Type B pancreatic cell (in vitro differentiated cells): ENCODE measurements at regions not wholly inside any gene's neighbourhood (a gene's known extent, or its start where the extent isn't known, plus 50 kb on each side); places are given as distances from the start of the nearest gene placed in this dataset.

Experiments used
- DNase-seq: peaks from one replicate; pipeline ENCODE4 v3.0.0; 2021; ENCODE audit warnings: mixed read lengths; ENCODE audit not compliant: unreplicated experiment; ENCODE audit errors: extremely low spot score
- H3K27ac Mint-ChIP-seq: 2 replicates; pipeline ENCODE4 v1.8.0; 2021; ENCODE audit warnings: mild to moderate bottlenecking, mixed read lengths
- H3K27me3 Mint-ChIP-seq: 2 replicates; pipeline ENCODE4 v1.8.0; 2021; ENCODE audit warnings: mixed read lengths
- H3K36me3 Mint-ChIP-seq: 2 replicates; pipeline ENCODE4 v1.8.0; 2021; ENCODE audit warnings: mixed read lengths
- H3K4me1 Mint-ChIP-seq: one replicate; pipeline ENCODE4 v1.8.0; 2021; ENCODE audit warnings: mixed read lengths; ENCODE audit not compliant: unreplicated experiment
- H3K4me3 Mint-ChIP-seq: 2 replicates; pipeline ENCODE4 v1.8.0; 2021; ENCODE audit warnings: mild to moderate bottlenecking, mixed read lengths
- H3K9me3 Mint-ChIP-seq: 2 replicates; pipeline ENCODE4 v1.8.0; 2021; ENCODE audit warnings: mixed read lengths
- CTCF ChIP-seq: fragments of 200-600 bp; sonication (generic); conservative IDR thresholded peaks from 2 replicates; pipeline ENCODE4 v1.5.0; 2021; ENCODE audit warnings: antibody characterized with exemption, mild to moderate bottlenecking

DNA sequence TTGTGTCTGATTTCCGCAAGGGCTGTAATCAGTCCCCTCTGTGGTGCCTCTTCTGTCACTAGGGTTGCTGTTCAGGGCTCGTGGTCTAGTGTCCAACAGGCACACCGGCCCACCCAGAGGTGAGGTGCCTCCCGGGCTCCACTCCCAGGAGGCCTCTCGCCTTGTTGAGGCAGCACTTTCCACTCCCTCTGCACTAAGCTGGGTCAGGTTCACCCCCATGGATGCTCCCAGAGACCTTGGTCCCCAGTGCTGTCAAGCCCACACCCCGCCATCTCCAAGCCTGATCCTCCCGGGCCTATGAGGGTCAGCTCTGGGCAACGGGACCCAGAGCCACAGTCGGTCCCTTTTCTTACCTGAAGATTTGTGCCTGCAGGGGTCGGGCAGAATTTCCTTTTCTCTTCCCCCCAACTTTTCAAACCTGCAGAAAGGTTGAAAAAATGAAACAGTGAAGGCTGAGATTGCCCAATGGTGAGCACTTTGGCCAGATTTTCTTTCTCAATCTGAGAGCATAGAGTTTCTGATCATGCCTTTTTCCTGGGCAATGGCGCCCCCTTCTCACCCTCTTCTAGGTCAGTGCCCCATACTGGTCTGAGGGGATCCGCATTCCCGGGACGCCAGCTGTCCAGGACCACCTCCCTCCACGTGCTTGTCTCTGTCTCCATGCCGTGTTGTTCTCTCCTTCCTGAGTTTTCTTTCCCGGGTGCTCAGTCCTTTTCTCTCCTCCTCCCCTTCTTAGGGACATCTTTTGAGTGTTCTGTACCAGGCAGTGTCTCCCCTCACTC lies 148.0 kb downstream of the ASB1 start:
- peaks cover 10% of the 10 kb centered on the region for H3K4me1 Mint-ChIP-seq
- no peak for TF ChIP-seq CTCF
- DNase-seq = no peak
- no peak overlapping the region for H3K27ac Mint-ChIP-seq
- H3K9me3 Mint-ChIP-seq = no peaks in the 10 kb centered on the region
- peaks cover 4% of the 10 kb centered on the region for H3K27me3 Mint-ChIP-seq
- H3K4me3 Mint-ChIP-seq = no peak overlapping the region
- no peaks in the 10 kb centered on the region for H3K36me3 Mint-ChIP-seq

- H3K27ac Mint-ChIP-seq = no peak overlapping the region
- peaks cover 12% of the 10 kb centered on the region for H3K27me3 Mint-ChIP-seq
- no peak overlapping the region for H3K4me3 Mint-ChIP-seq
- peaks cover 10% of the 10 kb centered on the region for H3K4me1 Mint-ChIP-seq
- no peaks in the 10 kb centered on the region for H3K9me3 Mint-ChIP-seq
- no peak for TF ChIP-seq CTCF
- no peaks in the 10 kb centered on the region for H3K36me3 Mint-ChIP-seq
- DNase-seq = no peak
Observed at GRCh38 chr2:238576674-238577073, 149.9 kb downstream of the ASB1 start.

DNA sequence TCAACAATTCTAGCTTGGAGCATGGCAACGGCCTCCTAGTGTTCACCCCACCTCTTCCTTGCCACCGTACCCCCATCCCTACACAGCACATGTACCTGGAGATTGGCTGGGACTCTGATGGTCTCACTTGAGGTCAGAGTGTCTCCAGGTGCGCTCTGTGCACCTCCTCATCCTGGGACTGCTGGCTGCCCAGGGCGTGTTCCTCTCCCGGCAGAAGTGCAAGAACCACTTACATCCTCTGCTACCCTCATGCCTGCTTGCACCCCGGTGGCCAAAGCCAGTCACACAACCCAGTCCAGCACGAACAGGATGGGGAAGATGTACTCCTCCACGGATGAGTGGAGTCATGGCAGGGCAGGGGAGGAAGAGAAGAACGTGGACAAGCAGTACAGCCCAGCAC lies 151.5 kb downstream of the ASB1 start:
- Mint-ChIP-seq H3K4me3 (no peak overlapping the region), H3K36me3 (no peaks in the 10 kb centered on the region), H3K4me1 (no peaks in the 10 kb centered on the region), H3K9me3 (no peaks in the 10 kb centered on the region), H3K27me3 (peaks cover 12% of the 10 kb centered on the region), H3K27ac (no peak overlapping the region)
- no peak for TF ChIP-seq CTCF
- DNase-seq = no peak

GRCh38 chr2:238580486-238580885 lies 153.8 kb downstream of the ASB1 start:
- no peak for DNase-seq
- H3K27ac Mint-ChIP-seq = no peak overlapping the region
- no peaks in the 10 kb centered on the region for H3K4me1 Mint-ChIP-seq
- TF ChIP-seq CTCF = no peak
- H3K36me3 Mint-ChIP-seq = no peaks in the 10 kb centered on the region
- H3K27me3 Mint-ChIP-seq = peaks cover 7% of the 10 kb centered on the region
- peaks cover 3% of the 10 kb centered on the region for H3K9me3 Mint-ChIP-seq
- H3K4me3 Mint-ChIP-seq = no peak overlapping the region

DNA sequence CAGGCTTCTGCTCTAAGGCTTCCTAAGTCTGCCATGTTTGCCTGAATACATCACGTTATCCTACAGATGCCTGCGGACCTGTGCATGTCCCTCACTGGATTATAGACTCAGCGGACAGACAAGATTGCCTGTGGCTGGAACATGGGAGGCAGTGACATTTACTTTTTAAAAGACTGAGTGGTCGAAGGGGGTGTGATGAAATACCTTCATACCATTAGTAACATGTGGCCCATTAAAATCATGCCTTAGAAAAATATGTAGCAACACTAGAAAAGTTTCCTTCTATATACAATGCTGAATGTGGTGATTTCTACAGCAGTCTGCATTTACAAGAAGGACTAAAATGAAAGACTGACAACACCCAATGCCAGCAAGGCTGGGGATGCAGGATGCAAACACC lies 154.4 kb downstream of the ASB1 start:
- Mint-ChIP-seq H3K27ac (no peak overlapping the region), H3K36me3 (no peaks in the 10 kb centered on the region), H3K4me3 (no peak overlapping the region), H3K4me1 (no peaks in the 10 kb centered on the region), H3K9me3 (peaks cover 3% of the 10 kb centered on the region), H3K27me3 (peaks cover 7% of the 10 kb centered on the region)
- no peak for DNase-seq
- no peak for TF ChIP-seq CTCF

GRCh38 chr2:238582159-238582558 lies 155.4 kb downstream of the ASB1 start:
- no peaks in the 10 kb centered on the region for H3K4me1 Mint-ChIP-seq

More at GRCh38 chr2:238582159-238582558, 155.4 kb downstream of the ASB1 start:
- Mint-ChIP-seq H3K27me3 (peaks cover 7% of the 10 kb centered on the region), H3K27ac (no peak overlapping the region), H3K9me3 (peaks cover 3% of the 10 kb centered on the region), H3K4me3 (no peak overlapping the region), H3K36me3 (no peaks in the 10 kb centered on the region)
- TF ChIP-seq CTCF = no peak
- DNase-seq = no peak
